SK-MEL-5 (cell line): ENCODE measurements at regions not wholly inside any gene's neighbourhood (a gene's known extent, or its start where the extent isn't known, plus 50 kb on each side); places are given as distances from the start of the nearest gene placed in this dataset.
A peak's percentile ranks its signal among the peaks of the same experiment; 100 is the strongest.

ENCODE experiments used
- DNase-seq: peaks from one replicate; pipeline ENCODE4 v3.0.0-alpha.2; 2016; ENCODE audit warnings: low read depth, low spot score
- in situ Hi-C: cut with HindIII; loops from 2 replicates; pipeline ENCODE4 v1.10.0; 2016; ENCODE audit warnings: low sequenced_read_pairs, high pct_unique_total_duplicates, low pct_unique_long_range_greater_than_20kb

- in situ Hi-C loops, result no loop called here
- no peak for DNase-seq
Observed at GRCh38 chr19:29379257-29380021, 146.4 kb upstream of the VSTM2B start.

DNA sequence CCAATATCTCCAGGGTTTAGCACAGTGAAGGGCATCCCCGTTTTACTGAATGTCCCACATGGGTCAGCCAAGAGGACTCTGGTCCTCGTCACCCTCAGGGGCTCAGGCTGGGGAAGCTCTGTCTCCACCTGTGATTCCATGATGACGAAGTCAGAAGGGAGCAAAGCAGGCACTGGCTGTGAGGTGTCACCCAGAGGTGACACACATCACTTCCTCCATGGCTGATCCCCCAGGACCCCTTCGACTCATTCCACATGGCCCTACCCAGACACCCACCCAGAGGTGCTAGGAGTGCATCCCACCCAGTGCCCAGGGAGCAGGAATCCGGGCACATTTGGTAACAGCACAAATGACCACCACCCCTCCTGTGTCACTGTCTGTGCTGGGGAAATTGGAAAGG lies 145.2 kb upstream of the VSTM2B start:
- DNase-seq, result no peak
- in situ Hi-C loops, result no loop called here

- in situ Hi-C loops, result no loop called here
- DNase-seq, result no peak
Observed at GRCh38 chr19:29381353-29382203, 144.2 kb upstream of the VSTM2B start.

DNA sequence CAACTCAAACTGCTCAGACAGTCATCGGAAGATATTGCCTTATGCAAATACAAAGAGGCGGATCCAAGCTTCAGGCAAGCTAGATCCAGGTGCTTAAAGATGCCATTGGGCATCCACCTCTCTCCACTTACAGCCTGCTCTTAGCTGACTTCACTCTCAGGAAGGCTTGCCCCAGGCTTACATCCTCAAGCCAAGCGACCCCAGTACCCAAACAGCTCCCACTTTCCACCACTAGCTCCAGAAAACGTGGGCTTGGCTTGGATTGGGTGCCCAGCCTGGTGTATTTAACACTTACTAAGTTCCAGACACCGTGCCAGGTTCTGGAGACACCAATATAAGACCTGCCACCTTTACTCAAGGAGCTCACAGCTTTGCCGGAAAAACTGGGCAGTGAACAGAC lies 142.1 kb upstream of the VSTM2B start:
- in situ Hi-C loops, result no loop called here
- DNase-seq, result no peak

GRCh38 chr19:29384656-29385055 lies 141.1 kb upstream of the VSTM2B start:
- DNase-seq, result no peak

DNA sequence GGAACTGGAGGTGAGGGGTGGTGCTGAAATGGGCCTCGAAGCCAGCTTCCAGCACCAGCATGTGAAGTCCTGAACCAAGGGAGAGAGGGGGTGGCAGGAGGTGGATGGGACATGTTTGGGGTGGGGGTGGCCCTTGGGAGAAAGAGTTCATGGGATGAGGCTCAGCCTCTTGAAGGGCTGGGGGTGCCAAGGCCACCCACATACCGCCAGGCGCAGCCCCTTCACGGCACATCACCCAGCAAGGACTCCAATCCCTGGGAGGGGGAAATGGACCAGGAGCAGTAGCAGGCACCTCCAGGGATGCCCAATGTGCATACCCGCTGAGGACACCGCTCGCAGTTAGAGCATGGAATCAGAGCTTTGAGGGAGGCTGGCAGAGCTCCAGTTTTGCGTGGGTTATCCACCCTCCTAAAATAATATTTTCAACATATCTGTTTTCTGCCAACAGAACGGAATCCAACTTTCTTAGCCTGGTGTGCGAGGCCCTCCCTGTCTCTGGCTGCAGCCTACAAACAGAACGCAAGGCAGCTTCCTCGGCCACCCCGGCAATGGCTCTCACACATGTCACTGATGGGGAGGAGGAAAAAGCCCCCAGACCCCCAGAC lies 140.5 kb upstream of the VSTM2B start:
- in situ Hi-C loops, result no loop called here
- no peak for DNase-seq

More at GRCh38 chr19:29384656-29385055, 141.1 kb upstream of the VSTM2B start:
- in situ Hi-C loops, result no loop called here

GRCh38 chr19:29386970-29387369 lies 138.8 kb upstream of the VSTM2B start:
- DNase-seq, result no peak
- in situ Hi-C loops, result no loop called here

- DNase-seq, result no peak
- in situ Hi-C loops, result no loop called here
Observed at GRCh38 chr19:29387586-29387985, 138.2 kb upstream of the VSTM2B start.

GRCh38 chr19:29389495-29389894 lies 136.3 kb upstream of the VSTM2B start:
- no peak for DNase-seq
- in situ Hi-C loops, result no loop called here

DNA sequence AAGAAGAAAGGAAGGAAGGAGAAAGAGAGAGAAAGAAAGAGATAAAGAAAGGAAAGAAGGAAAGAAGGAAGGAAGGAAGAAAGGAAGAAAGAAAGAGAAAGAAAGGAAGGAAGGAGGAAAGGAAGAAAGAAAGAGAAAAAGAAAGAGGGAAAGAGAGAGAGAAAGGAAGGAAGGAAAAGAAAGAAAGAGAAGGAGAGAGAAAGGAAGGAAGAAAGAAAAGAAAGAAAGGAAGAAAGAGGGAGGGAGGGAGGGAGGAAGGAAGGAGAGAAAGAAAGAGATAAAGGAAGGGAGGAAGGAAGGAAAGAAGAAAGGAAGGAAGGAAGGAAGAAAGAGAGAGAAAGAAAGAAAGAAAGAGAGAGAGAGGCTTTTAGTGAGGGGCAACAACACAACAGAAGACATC lies 135.1 kb upstream of the VSTM2B start:
- in situ Hi-C loops, result no loop called here
- DNase-seq, result no peak

DNA sequence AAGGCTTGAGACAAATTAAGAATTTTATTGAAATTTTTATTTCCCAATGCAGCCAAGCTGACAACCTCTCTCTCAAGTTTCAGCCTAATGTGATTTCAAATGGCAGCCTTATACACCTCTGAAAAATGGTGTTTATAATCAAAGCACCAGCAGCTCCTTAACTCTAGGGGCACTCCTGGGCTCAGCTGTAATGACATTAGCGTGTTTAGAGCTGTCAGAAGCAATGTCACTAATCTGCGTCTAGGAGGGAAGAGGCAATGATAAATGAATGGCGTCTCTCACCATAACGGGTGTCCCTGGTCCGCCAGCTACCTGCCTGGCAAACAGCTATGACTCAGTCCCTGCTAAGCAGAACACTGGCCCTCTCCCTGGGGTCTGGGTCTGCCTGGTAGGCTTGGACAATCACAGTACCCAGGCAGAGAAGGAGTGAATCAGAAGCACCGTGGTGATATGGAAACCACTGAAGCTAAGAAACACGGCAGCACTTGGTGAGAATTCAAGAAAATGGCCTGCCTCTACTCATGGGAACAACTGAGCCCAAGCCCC lies 131.8 kb upstream of the VSTM2B start:
- in situ Hi-C loops, result no loop called here
- DNase-seq, result peak; percentile 24

DNA sequence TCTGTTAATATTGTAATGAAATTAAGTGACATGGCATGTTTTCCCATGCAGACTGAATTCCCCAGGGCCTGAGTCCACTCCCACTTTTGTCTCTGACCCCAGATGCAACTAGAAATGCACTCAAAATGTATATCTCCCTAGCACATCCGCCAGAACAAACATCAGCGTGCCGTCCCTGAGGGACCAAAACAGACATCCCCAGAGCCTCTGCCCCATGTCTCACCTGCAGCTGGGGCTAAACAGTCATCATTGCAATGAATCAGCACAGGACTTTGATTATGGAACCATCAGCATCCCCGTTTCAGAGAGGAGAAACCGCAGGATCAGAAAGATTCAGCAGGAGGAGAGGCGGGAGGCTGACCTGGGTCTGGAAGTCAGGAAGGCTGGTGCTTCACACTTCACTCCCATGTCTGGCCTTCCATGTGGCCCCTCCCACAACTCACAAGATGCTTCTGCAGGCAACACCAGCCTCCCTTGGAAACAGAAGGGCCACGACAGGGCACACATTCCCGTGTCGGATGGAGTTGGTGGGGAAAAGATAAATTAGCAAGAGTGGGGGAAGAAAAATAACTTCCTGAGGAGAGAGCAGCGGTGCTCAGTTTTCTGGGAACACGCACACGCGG lies 130.6 kb upstream of the VSTM2B start:
- in situ Hi-C loops, result no loop called here
- DNase-seq, result no peak

DNA sequence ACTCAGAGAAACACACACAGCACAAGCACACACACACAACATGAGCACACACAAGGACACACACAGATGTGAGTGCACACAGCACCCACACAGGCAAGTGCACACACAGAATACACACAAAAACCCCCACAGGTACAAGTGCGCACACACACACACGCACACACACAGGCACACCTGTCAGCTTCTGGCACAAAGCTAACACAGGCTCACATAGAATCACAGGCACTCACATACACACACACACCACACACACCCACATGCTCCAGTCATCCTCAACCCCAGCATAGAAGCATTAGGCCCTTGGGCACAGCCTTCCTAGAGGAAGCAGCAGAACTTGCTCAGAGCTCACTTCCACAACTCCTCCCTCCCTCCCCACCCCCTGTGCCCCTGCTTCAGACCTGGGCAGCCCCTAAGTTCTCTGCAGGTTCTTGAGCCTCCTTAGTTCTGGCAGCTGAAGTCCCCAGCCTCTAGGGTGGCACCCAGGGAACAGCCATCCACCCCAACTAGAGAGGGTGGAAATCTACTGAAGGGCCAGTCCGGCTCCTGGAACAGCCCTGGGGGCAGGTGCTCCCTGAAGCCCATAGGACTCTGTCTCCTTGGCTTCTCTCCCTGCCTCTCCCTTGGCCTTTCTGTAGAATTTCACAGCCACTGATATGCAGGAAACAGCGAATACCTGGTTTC lies 129.9 kb upstream of the VSTM2B start:
- in situ Hi-C loops, result no loop called here

GRCh38 chr19:29396925-29397324 lies 128.9 kb upstream of the VSTM2B start:
- in situ Hi-C loops, result no loop called here
- DNase-seq, result no peak

More for the DNA sequence above, 129.9 kb upstream of the VSTM2B start:
- DNase-seq, result no peak

DNA sequence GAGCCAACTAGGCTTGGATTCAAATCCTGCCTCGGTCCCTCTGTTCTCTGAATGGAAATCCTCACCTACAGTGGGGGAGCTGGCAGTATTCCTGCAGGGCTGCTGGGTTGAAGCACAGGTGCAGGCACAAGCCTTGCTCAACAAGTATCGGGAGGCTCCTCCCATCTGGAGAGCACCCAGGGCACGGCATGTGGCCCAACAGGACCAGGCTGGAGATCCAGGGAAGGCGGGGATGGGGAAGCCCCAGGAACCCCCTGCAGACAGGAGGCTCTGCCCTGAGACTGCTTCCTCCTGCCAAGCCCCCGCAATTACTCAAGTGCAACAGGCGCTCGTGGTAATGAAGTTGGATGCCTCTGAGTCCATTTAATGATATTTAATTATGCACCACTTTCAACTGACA lies 128.0 kb upstream of the VSTM2B start:
- no peak for DNase-seq
- in situ Hi-C loops, result no loop called here

GRCh38 chr19:29399804-29400203 lies 126.0 kb upstream of the VSTM2B start:
- DNase-seq, result no peak
- in situ Hi-C loops, result no loop called here

DNA sequence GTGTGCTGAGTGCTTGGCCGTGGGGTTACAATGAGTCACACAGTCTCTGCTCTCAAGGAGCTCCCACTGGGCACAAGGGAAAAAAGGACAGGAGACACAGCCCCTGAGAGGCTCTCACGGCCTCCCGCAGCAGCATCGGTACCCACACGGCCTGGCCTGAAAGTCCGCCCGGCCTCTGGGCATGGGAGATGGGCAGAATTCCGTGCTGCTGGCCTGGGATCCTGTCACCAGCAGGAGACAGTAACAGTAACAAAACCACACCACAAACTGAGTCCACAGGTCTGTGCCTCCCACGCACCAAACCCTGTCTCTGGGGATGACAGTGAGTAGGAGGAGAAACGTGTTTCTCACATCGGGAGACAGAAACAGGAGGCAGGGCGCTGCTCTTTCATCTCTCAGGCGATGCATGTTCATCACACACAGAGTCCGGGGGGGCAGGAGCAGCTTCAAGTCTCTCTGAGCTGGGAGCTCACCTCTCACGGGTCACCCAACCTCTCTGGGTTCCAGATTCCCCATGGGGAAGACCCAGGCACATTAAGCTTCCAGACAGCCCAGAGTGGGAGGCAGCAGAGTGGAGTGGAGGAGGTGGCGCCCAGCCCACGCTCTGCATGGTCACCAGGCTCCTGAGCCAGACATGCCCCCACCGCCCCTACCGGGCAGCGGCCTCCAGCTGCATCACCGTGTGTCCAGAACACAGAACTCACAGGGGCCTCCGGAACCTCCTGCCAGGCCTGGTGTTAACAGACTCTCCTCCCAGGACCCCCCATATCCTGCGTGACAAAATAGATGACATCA lies 124.7 kb upstream of the VSTM2B start:
- no peak for DNase-seq
- in situ Hi-C loops, result no loop called here
